Endothelial cell of umbilical vein (primary cell): ENCODE measurements at regions not wholly inside any gene's neighbourhood (a gene's known extent, or its start where the extent isn't known, plus 50 kb on each side); places are given as distances from the start of the nearest gene placed in this dataset.
"Not testable (repeated sequence)": the region's sequence is repeated elsewhere in the genome, so short reads cannot be mapped to it uniquely, and the experiment has no call there.

Source experiments
- BruUV-seq: library from RNA; stranded (reverse); fragments of 400-500 nt; replicated peaks from 2 replicates; lab custom pipeline; 2021; lab: Mats Ljungman, UMichigan
- CTCF ChIA-PET: fragments of 300-600, 350-600 bp; sonication (Branson Sonifier 250); formaldehyde crosslinking; loops from one replicate; lab custom pipeline; 2021; ENCODE audit warnings: antibody characterized with exemption, inconsistent platforms; lab: Charles Lee
- POLR2A ChIA-PET: fragments of 300-600, 350-600 bp; sonication (Branson Sonifier 250); formaldehyde crosslinking; loops from one replicate; lab custom pipeline; 2021; ENCODE audit warnings: antibody characterized with exemption, inconsistent platforms; lab: Charles Lee
- DNase-seq: peaks from one replicate; pipeline ENCODE4 v3.0.0-alpha.2; 2011; ENCODE audit warnings: low read depth, low spot score
- FAIRE-seq: peaks from 2 replicates; lab custom pipeline; 2011; peaks lifted over from hg19 to GRCh38; lab: Jason Lieb, UNC
- H2AFZ ChIP-seq: 2 replicates; pipeline ENCODE4 v1.6.0; 2012; ENCODE audit warnings: low read depth, low read length, control low read depth, inconsistent platforms
- H3K27ac ChIP-seq: 2 replicates; pipeline ENCODE4 v1.5.1; 2011; ENCODE audit warnings: low read depth, mild to moderate bottlenecking, control low read depth, low read length, moderate library complexity; ENCODE audit not compliant: insufficient read depth
- H3K27me3 ChIP-seq, 2 experiments: 2 replicates each; pipeline versions ENCODE4 v1.6.0 to v1.6.1; 2011; ENCODE audit warnings: low read length in 2 of 2, mixed read lengths in 1 of 2; ENCODE audit not compliant: control insufficient read depth in 2 of 2, insufficient read depth in 2 of 2
- H3K36me3 ChIP-seq, 2 experiments: 2 replicates in 1 of 2; 3 replicates in 1 of 2; pipeline ENCODE4 v1.5.1; 2011; ENCODE audit warnings: low read length in 2 of 2, mild to moderate bottlenecking in 1 of 2, moderate library complexity in 1 of 2; ENCODE audit not compliant: control insufficient read depth in 2 of 2, insufficient read depth in 2 of 2; ENCODE audit errors: extremely low read depth in 1 of 2
- H3K4me1 ChIP-seq: 3 replicates; pipeline ENCODE4 v1.5.1; 2011; ENCODE audit warnings: mild to moderate bottlenecking, low read length; ENCODE audit not compliant: control insufficient read depth, insufficient read depth; ENCODE audit errors: extremely low read depth
- H3K4me2 ChIP-seq: 2 replicates; pipeline ENCODE4 v1.6.1; 2011; ENCODE audit warnings: low read length, control low read depth, mixed read lengths; ENCODE audit not compliant: insufficient read depth
- H3K4me3 ChIP-seq, 3 experiments: fragments of 200-600 bp in 1 of 3; sonication (generic), shearing (Covaris generic) in 1 of 3; replicated peaks in 1 of 3; 2 replicates each; pipeline ENCODE4 v1.5.1; 2011 to 2016; ENCODE audit warnings: control low read depth in 3 of 3, low read length in 3 of 3, mild to moderate bottlenecking in 2 of 3, inconsistent platforms in 1 of 3, low read depth in 1 of 3, moderate library complexity in 1 of 3; ENCODE audit not compliant: insufficient read depth in 1 of 3
- H3K79me2 ChIP-seq: 2 replicates; pipeline ENCODE4 v1.6.0; 2012; ENCODE audit warnings: low read length, inconsistent platforms; ENCODE audit not compliant: control insufficient read depth, insufficient read depth
- H3K9ac ChIP-seq: replicated peaks from 2 replicates; pipeline ENCODE3; 2011; ENCODE audit warnings: low read length, control low read depth; ENCODE audit not compliant: insufficient read depth; ENCODE audit errors: extremely low read depth
- H3K9me1 ChIP-seq: replicated peaks from 3 replicates; pipeline ENCODE4 v1.6.0; 2011; ENCODE audit warnings: mild to moderate bottlenecking, low read length; ENCODE audit not compliant: control insufficient read depth, insufficient read depth; ENCODE audit errors: extremely low read depth
- H3K9me3 ChIP-seq: replicated peaks from 2 replicates; pipeline ENCODE4 v1.5.1; 2012; ENCODE audit warnings: low read length, inconsistent platforms; ENCODE audit not compliant: control insufficient read depth, insufficient read depth
- H4K20me1 ChIP-seq: replicated peaks from 2 replicates; pipeline ENCODE3; 2011; ENCODE audit warnings: mild to moderate bottlenecking, low read length; ENCODE audit not compliant: control insufficient read depth, insufficient read depth; ENCODE audit errors: extremely low read depth
- GATA2 ChIP-seq: IDR thresholded peaks from 2 replicates; pipeline ENCODE4 v1.7.0; 2011; ENCODE audit warnings: low read depth, mild to moderate bottlenecking, moderate library complexity, mixed read lengths, low read length; ENCODE audit not compliant: insufficient read length, insufficient read depth
- POLR2AphosphoS5 ChIP-seq: IDR thresholded peaks from 2 replicates; pipeline ENCODE4 v1.6.1; 2012; ENCODE audit warnings: low read depth, mild to moderate bottlenecking, control low read depth, low read length, moderate library complexity; ENCODE audit not compliant: insufficient read depth
- dilution Hi-C: fragments of 300-500 bp; cut with MboI; formaldehyde crosslinking; loops from one replicate; pipeline ENCODE4 v1.15.0; 2019; ENCODE audit warnings: low sequenced_read_pairs; ENCODE audit not compliant: extremely low pct_ligation_motif_present
- intact Hi-C: fragments of 100-400 bp; cut with micrococcal nuclease; formaldehyde crosslinking; loops from one replicate; pipeline ENCODE4 v1.10.0; 2022

- H3K4me3 ChIP-seq = no peak overlapping the region
- FAIRE-seq = no peak
- DNase-seq = no peak
- H3K79me2 ChIP-seq = no peaks in the 10 kb centered on the region
- H3K27ac ChIP-seq = no peak overlapping the region
- TF ChIP-seq GATA2 (no peak), POLR2AphosphoS5 (no peak)
- H3K9me1 ChIP-seq = no peaks in the 10 kb centered on the region
- no peaks in the 10 kb centered on the region for H3K9me3 ChIP-seq
- ChIA-PET CTCF (no interaction called here), POLR2A (no interaction called here)
- no peak overlapping the region for H3K9ac ChIP-seq
- no peaks in the 10 kb centered on the region for H3K4me1 ChIP-seq
- dilution Hi-C loops = no loop called here
- no peak overlapping the region for H2AFZ ChIP-seq
- H3K36me3 ChIP-seq = no peaks in the 10 kb centered on the region
- no TSS peak for BruUV-seq
- no peaks in the 10 kb centered on the region for H3K27me3 ChIP-seq
- H3K4me2 ChIP-seq = no peak overlapping the region
- intact Hi-C loops = no loop called here
- no peaks in the 10 kb centered on the region for H4K20me1 ChIP-seq
These were observed 168.5 kb downstream of the NPIPB11 start for GRCh38 chr16:29237971-29238370.

- H4K20me1 ChIP-seq, H3K4me3 ChIP-seq, H3K27me3 ChIP-seq, BruUV-seq, H3K4me2 ChIP-seq, H3K9ac ChIP-seq, dilution Hi-C loops, H3K9me1 ChIP-seq, H3K4me1 ChIP-seq, H3K79me2 ChIP-seq, intact Hi-C loops, DNase-seq, H2AFZ ChIP-seq, H3K9me3 ChIP-seq, POLR2A ChIA-PET, H3K27ac ChIP-seq, H3K36me3 ChIP-seq, CTCF ChIA-PET: not testable (repeated sequence)
- FAIRE-seq = peak; percentile 59
These were observed 169.0 kb downstream of the NPIPB11 start for GRCh38 chr16:29237495-29237894.

GRCh38 chr16:29237023-29237422 is 169.5 kb downstream of the NPIPB11 start:
- not testable (repeated sequence) for DNase-seq, H4K20me1 ChIP-seq

GRCh38 chr16:29235836-29236370 is 170.6 kb downstream of the NPIPB11 start:
- dilution Hi-C loops, BruUV-seq, DNase-seq, H3K4me2 ChIP-seq, H3K27ac ChIP-seq, CTCF ChIA-PET, POLR2A ChIA-PET, H3K9me3 ChIP-seq, intact Hi-C loops, H3K27me3 ChIP-seq, H3K9ac ChIP-seq, H3K9me1 ChIP-seq, H3K36me3 ChIP-seq, H3K79me2 ChIP-seq, H4K20me1 ChIP-seq, FAIRE-seq, H2AFZ ChIP-seq, H3K4me3 ChIP-seq, H3K4me1 ChIP-seq: not testable (repeated sequence)

More at GRCh38 chr16:29237023-29237422, 169.5 kb downstream of the NPIPB11 start:
- H3K79me2 ChIP-seq, H3K9me1 ChIP-seq, POLR2A ChIA-PET, H3K9me3 ChIP-seq, H3K36me3 ChIP-seq, H3K4me3 ChIP-seq, H3K4me1 ChIP-seq, dilution Hi-C loops, BruUV-seq, intact Hi-C loops, FAIRE-seq, CTCF ChIA-PET, H3K27me3 ChIP-seq, H2AFZ ChIP-seq, H3K4me2 ChIP-seq, H3K9ac ChIP-seq, H3K27ac ChIP-seq: not testable (repeated sequence)
